Activated CD8-positive, alpha-beta T cell treated with anti-CD3 and anti-CD28 coated beads for 36 hours (primary cell): ENCODE measurements at regions not wholly inside any gene's neighbourhood (a gene's known extent, or its start where the extent isn't known, plus 50 kb on each side); places are given as distances from the start of the nearest gene placed in this dataset.

Source experiments
- ATAC-seq: fragments of 200-7000 bp; cut with Tn5 transposase; one replicate; pipeline ENCODE4 v1.10.0; 2021; ENCODE audit warnings: mild to moderate bottlenecking, moderate library complexity
- CTCF ChIA-PET: fragments of 350-600 bp; sonication (Branson Sonifier 250); formaldehyde crosslinking; loops from one replicate; lab custom pipeline; 2021; ENCODE audit warnings: antibody characterized with exemption; lab: Charles Lee
- POLR2A ChIA-PET: fragments of 350-600 bp; sonication (Branson Sonifier 250); formaldehyde crosslinking; loops from one replicate; lab custom pipeline; 2021; ENCODE audit warnings: antibody characterized with exemption; lab: Charles Lee
- DNase-seq: peaks from one replicate; pipeline ENCODE4 v3.0.0-alpha.2; 2020
- H3K27ac Mint-ChIP-seq: one replicate; pipeline ENCODE4 v1.8.0; 2021; ENCODE audit warnings: mild to moderate bottlenecking, mixed read lengths
- H3K27me3 Mint-ChIP-seq: one replicate; pipeline ENCODE4 v1.8.0; 2021; ENCODE audit warnings: mixed read lengths
- H3K36me3 Mint-ChIP-seq: one replicate; pipeline ENCODE4 v1.8.0; 2021; ENCODE audit warnings: low read depth, mixed read lengths
- H3K4me1 Mint-ChIP-seq: one replicate; pipeline ENCODE4 v1.8.0; 2021; ENCODE audit warnings: low read depth, mixed read lengths
- H3K4me3 Mint-ChIP-seq: one replicate; pipeline ENCODE4 v1.8.0; 2021; ENCODE audit warnings: mild to moderate bottlenecking, moderate library complexity, mixed read lengths
- H3K9me3 Mint-ChIP-seq: one replicate; pipeline ENCODE4 v1.8.0; 2021; ENCODE audit warnings: mixed read lengths
- CTCF ChIP-seq: fragments of 200-600 bp; IDR thresholded peaks from one replicate; pipeline ENCODE4 v1.8.0; 2022; ENCODE audit warnings: antibody characterized with exemption, mild to moderate bottlenecking
- intact Hi-C: fragments of 100-400 bp; cut with micrococcal nuclease; formaldehyde crosslinking; loops from one replicate; pipeline ENCODE4 v1.10.0; 2022

GRCh38 chr7:113454597-113455169 is 336.3 kb upstream of the SMIM30 start:
- POLR2A ChIA-PET = no interaction called here
- Mint-ChIP-seq H3K36me3 (no peaks in the 10 kb centered on the region), H3K4me1 (no peaks in the 10 kb centered on the region), H3K9me3 (no peaks in the 10 kb centered on the region), H3K4me3 (no peak overlapping the region), H3K27ac (no peak overlapping the region), H3K27me3 (no peaks in the 10 kb centered on the region)
- DNase-seq = no peak
- intact Hi-C loops = no loop called here
- ATAC-seq = no peak
- CTCF ChIA-PET = no interaction called here
- TF ChIP-seq CTCF = no peak

DNA sequence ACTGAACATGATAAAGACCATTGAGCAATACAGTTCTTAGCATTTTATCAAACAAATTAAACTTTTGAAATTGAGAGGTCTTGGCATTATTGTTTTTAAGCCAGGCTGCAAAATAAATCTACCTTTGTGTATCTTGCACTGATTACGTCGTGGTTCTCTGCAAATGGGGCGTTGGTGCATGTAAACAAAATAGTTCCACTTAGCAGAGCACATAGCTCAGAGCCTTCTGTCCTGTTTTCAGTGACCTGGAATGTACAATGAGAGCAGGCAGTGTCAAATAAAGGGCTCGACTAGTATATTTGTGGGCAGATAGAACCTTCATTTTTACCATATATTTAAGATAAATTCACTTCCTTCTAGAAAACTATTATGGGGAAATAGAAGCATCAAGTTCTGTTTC is 333.9 kb upstream of the SMIM30 start:
- no peak overlapping the region for H3K4me3 Mint-ChIP-seq
- H3K36me3 Mint-ChIP-seq = no peaks in the 10 kb centered on the region
- no peak for TF ChIP-seq CTCF
- DNase-seq = no peak
- no peak for ATAC-seq
- intact Hi-C loops = no loop called here
- no peak overlapping the region for H3K27ac Mint-ChIP-seq
- no peaks in the 10 kb centered on the region for H3K9me3 Mint-ChIP-seq
- CTCF ChIA-PET = no interaction called here
- H3K4me1 Mint-ChIP-seq = no peaks in the 10 kb centered on the region
- POLR2A ChIA-PET = no interaction called here
- no peaks in the 10 kb centered on the region for H3K27me3 Mint-ChIP-seq

DNA sequence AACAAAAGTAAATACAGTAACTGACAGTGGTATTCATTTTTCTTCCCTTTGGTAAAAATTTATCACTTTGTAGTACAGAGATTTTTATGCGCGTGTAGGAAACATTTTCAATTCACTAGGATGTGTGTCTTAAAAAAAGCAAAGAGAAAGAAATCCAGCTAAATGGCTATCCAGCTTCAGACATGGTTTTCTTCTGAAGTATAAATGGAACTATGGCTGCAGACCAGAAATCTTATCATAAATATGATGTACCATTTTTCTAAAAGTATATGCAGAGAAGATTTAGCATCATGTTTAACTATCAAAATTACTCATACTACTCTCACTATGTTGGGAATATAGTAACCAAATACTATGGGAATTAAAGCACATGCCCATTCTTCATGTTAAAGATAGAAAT is 328.4 kb upstream of the SMIM30 start:
- Mint-ChIP-seq H3K4me3 (no peak overlapping the region), H3K27ac (no peak overlapping the region), H3K4me1 (no peaks in the 10 kb centered on the region), H3K9me3 (no peaks in the 10 kb centered on the region), H3K27me3 (no peaks in the 10 kb centered on the region), H3K36me3 (no peaks in the 10 kb centered on the region)
- CTCF ChIA-PET = no interaction called here
- POLR2A ChIA-PET = no interaction called here
- intact Hi-C loops = no loop called here
- no peak for ATAC-seq
- DNase-seq = no peak
- TF ChIP-seq CTCF = no peak

- ATAC-seq (no peak), DNase-seq (no peak)
- TF ChIP-seq CTCF = no peak
- H3K27me3 Mint-ChIP-seq = no peaks in the 10 kb centered on the region
- ChIA-PET CTCF (no interaction called here), POLR2A (no interaction called here)
- H3K36me3 Mint-ChIP-seq = no peaks in the 10 kb centered on the region
- H3K4me3 Mint-ChIP-seq = no peak overlapping the region
- intact Hi-C loops = no loop called here
- no peaks in the 10 kb centered on the region for H3K9me3 Mint-ChIP-seq
- no peaks in the 10 kb centered on the region for H3K4me1 Mint-ChIP-seq
- no peak overlapping the region for H3K27ac Mint-ChIP-seq
Measured at GRCh38 chr7:113446391-113446790, 328.0 kb upstream of the SMIM30 start.

DNA sequence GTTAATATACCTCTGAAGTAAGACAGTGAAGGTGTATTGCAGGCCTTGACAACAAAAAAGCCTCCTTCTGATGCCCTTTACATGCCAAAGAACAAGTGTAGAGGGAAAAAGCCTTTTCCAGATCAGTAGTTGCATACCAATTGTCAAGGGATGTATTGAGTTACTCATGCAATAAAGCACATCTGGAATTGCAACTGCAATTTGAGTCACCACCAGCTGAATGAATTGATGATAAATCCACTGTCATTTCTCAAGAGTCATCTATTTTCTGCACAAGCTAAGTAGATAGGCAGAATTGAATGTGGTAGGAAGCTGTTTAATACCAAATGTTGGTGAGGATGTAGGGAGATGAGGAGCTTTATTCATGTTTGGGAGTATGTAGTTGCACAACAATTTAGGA is 325.9 kb upstream of the SMIM30 start:
- Mint-ChIP-seq H3K36me3 (no peaks in the 10 kb centered on the region), H3K27me3 (no peaks in the 10 kb centered on the region), H3K9me3 (no peaks in the 10 kb centered on the region), H3K4me3 (no peak overlapping the region), H3K27ac (no peak overlapping the region), H3K4me1 (no peaks in the 10 kb centered on the region)
- ChIA-PET POLR2A (no interaction called here), CTCF (no interaction called here)
- DNase-seq (no peak), ATAC-seq (no peak)
- intact Hi-C loops = no loop called here
- no peak for TF ChIP-seq CTCF
